H9 (cell line): ENCODE measurements at regions not wholly inside any gene's neighbourhood (a gene's known extent, or its start where the extent isn't known, plus 50 kb on each side); places are given as distances from the start of the nearest gene placed in this dataset.

Source experiments
- DNase-seq: peaks from one replicate; pipeline ENCODE4 v3.0.0-alpha.2; 2017
- H2AFZ ChIP-seq: one replicate; pipeline ENCODE4 v1.6.1; 2013; ENCODE audit warnings: mild to moderate bottlenecking, low read length, control low read depth, moderate library complexity
- H2AK5ac ChIP-seq: 2 replicates; pipeline ENCODE4 v1.6.1; 2013; ENCODE audit warnings: low read length, control low read depth, mixed read lengths; ENCODE audit not compliant: insufficient read length
- H2BK120ac ChIP-seq: one replicate; pipeline ENCODE4 v1.6.1; 2013; ENCODE audit warnings: low read depth, mild to moderate bottlenecking, low read length, control low read depth, inconsistent platforms; ENCODE audit not compliant: poor library complexity, severe bottlenecking
- H2BK12ac ChIP-seq: 2 replicates; pipeline ENCODE4 v1.6.1; 2013; ENCODE audit warnings: low read length, control low read depth, mixed read lengths, low read depth; ENCODE audit not compliant: insufficient read length
- H2BK15ac ChIP-seq: 2 replicates; pipeline ENCODE4 v1.6.1; 2013; ENCODE audit warnings: low read depth, low read length, control low read depth
- H2BK20ac ChIP-seq: one replicate; pipeline ENCODE4 v1.6.1; 2013; ENCODE audit warnings: low read depth, mild to moderate bottlenecking, low read length, control low read depth, inconsistent platforms; ENCODE audit not compliant: poor library complexity, severe bottlenecking
- H2BK5ac ChIP-seq: 2 replicates; pipeline ENCODE4 v1.6.1; 2013; ENCODE audit warnings: low read length, control low read depth, mixed read lengths; ENCODE audit not compliant: insufficient read length
- H3K14ac ChIP-seq: 2 replicates; pipeline ENCODE4 v1.6.1; 2013; ENCODE audit warnings: low read length, control low read depth; ENCODE audit not compliant: insufficient read depth
- H3K18ac ChIP-seq: 2 replicates; pipeline ENCODE4 v1.6.1; 2013; ENCODE audit warnings: low read depth, mild to moderate bottlenecking, mixed read lengths, low read length, control low read depth; ENCODE audit not compliant: insufficient read length
- H3K23ac ChIP-seq: 2 replicates; pipeline ENCODE4 v1.6.1; 2013; ENCODE audit warnings: low read length, control low read depth, mixed read lengths, low read depth; ENCODE audit not compliant: insufficient read length
- H3K23me2 ChIP-seq: 2 replicates; pipeline ENCODE4 v1.6.1; 2013; ENCODE audit warnings: low read depth, mild to moderate bottlenecking, mixed read lengths, low read length, control low read depth; ENCODE audit not compliant: insufficient read length, poor library complexity, severe bottlenecking
- H3K27ac ChIP-seq: 2 replicates; pipeline ENCODE4 v1.5.1; 2013; ENCODE audit warnings: low read length, control low read depth, mixed read lengths, low read depth; ENCODE audit not compliant: insufficient read length
- H3K27me3 ChIP-seq: 2 replicates; pipeline ENCODE4 v1.6.1; 2013; ENCODE audit warnings: low read length, control low read depth, inconsistent platforms; ENCODE audit not compliant: insufficient read depth
- H3K4ac ChIP-seq: 2 replicates; pipeline ENCODE4 v1.6.1; 2013; ENCODE audit warnings: low read depth, mild to moderate bottlenecking, control low read depth, inconsistent platforms, low read length, moderate library complexity
- H3K4me1 ChIP-seq: 2 replicates; pipeline ENCODE4 v1.6.1; 2013; ENCODE audit warnings: low read length, control low read depth, inconsistent platforms; ENCODE audit not compliant: insufficient read depth
- H3K4me2 ChIP-seq: 2 replicates; pipeline ENCODE4 v1.6.1; 2013; ENCODE audit warnings: low read length, control low read depth, mixed read lengths; ENCODE audit not compliant: insufficient read length, insufficient read depth
- H3K56ac ChIP-seq: 2 replicates; pipeline ENCODE4 v1.6.1; 2013; ENCODE audit warnings: low read depth, mild to moderate bottlenecking, mixed read lengths, low read length, control low read depth; ENCODE audit not compliant: insufficient read length
- H3K79me1 ChIP-seq: 2 replicates; pipeline ENCODE4 v1.6.1; 2013; ENCODE audit warnings: low read depth, mild to moderate bottlenecking, moderate library complexity, low read length, control low read depth, inconsistent platforms; ENCODE audit not compliant: insufficient read depth, poor library complexity, severe bottlenecking
- H3K79me2 ChIP-seq: 2 replicates; pipeline ENCODE4 v1.6.1; 2013; ENCODE audit warnings: low read length, control low read depth, inconsistent platforms; ENCODE audit not compliant: insufficient read depth
- H3K9ac ChIP-seq: 2 replicates; pipeline ENCODE4 v1.6.1; 2013; ENCODE audit warnings: low read length, control low read depth, mixed read lengths; ENCODE audit not compliant: insufficient read length; ENCODE audit errors: extremely low read depth
- H3K9me3 ChIP-seq: one replicate; pipeline ENCODE4 v1.6.1; 2013; ENCODE audit warnings: low read depth, low read length, inconsistent platforms; ENCODE audit not compliant: control insufficient read depth
- H3T11ph ChIP-seq: one replicate; pipeline ENCODE4 v1.6.1; 2013; ENCODE audit warnings: mild to moderate bottlenecking, low read length, control low read depth, inconsistent platforms
- H4K20me1 ChIP-seq: one replicate; pipeline ENCODE4 v1.6.1; 2013; ENCODE audit not compliant: control insufficient read depth, insufficient read length, insufficient read depth
- H4K5ac ChIP-seq: 2 replicates; pipeline ENCODE4 v1.6.1; 2013; ENCODE audit warnings: low read depth, mild to moderate bottlenecking, mixed read lengths, low read length, control low read depth; ENCODE audit not compliant: insufficient read length
- H4K8ac ChIP-seq: replicated peaks from 2 replicates; pipeline ENCODE4 v1.6.1; 2013; ENCODE audit warnings: low read length, control low read depth, mixed read lengths, low read depth; ENCODE audit not compliant: insufficient read length
- H4K91ac ChIP-seq: 2 replicates; pipeline ENCODE4 v1.6.1; 2013; ENCODE audit warnings: low read depth, mild to moderate bottlenecking, moderate library complexity, mixed read lengths, low read length, control low read depth; ENCODE audit not compliant: insufficient read length
- H3K27ac Mint-ChIP-seq, 3 experiments: 2 replicates in 2 of 3; 3 replicates in 1 of 3; pipeline ENCODE4 v1.8.0; 2020 to 2021; ENCODE audit warnings: mixed read lengths in 3 of 3, mild to moderate bottlenecking in 1 of 3, moderate library complexity in 1 of 3
- H3K27me3 Mint-ChIP-seq: 2 replicates; pipeline ENCODE4 v1.8.0; 2021; ENCODE audit warnings: low read depth, mild to moderate bottlenecking, moderate library complexity, mixed read lengths
- H3K36me3 Mint-ChIP-seq, 3 experiments: 2 replicates in 2 of 3; 3 replicates in 1 of 3; pipeline ENCODE4 v1.8.0; 2020 to 2021; ENCODE audit warnings: low read depth in 3 of 3, mixed read lengths in 3 of 3; ENCODE audit not compliant: insufficient read depth in 1 of 3
- H3K4me1 Mint-ChIP-seq, 2 experiments: 2 replicates each; pipeline ENCODE4 v1.8.0; 2020; ENCODE audit warnings: mixed read lengths in 2 of 2
- H3K4me3 Mint-ChIP-seq, 2 experiments: 2 replicates in 1 of 2; 3 replicates in 1 of 2; pipeline ENCODE4 v1.8.0; 2020 to 2021; ENCODE audit warnings: mild to moderate bottlenecking in 2 of 2, mixed read lengths in 2 of 2, moderate library complexity in 1 of 2
- H3K9me3 Mint-ChIP-seq, 2 experiments: 2 replicates in 1 of 2; 3 replicates in 1 of 2; pipeline ENCODE4 v1.8.0; 2020; ENCODE audit warnings: mild to moderate bottlenecking in 2 of 2, mixed read lengths in 2 of 2, moderate library complexity in 1 of 2
- CTCF ChIP-seq: fragments of 200-600 bp; sonication (generic); conservative IDR thresholded peaks from 3 replicates; pipeline ENCODE4 v1.8.0; 2021; ENCODE audit warnings: antibody characterized with exemption, mild to moderate bottlenecking
- WGBS: extraction: QIAGEN DNeasy Blood & Tissue Kit; methylation state at CpG from one replicate; pipeline ENCODE4 v1.1.7; 2013; ENCODE audit warnings: missing lambda C conversion rate, low lambda C conversion rate, mixed read lengths; ENCODE audit not compliant: insufficient read length; ENCODE audit errors: extremely low coverage; 5-methylcytosine and 5-hydroxymethylcytosine counted together

- Histone ChIP-seq H3K18ac (no peak overlapping the region), H4K8ac (no peak overlapping the region), H3K9me3 (no peaks in the 10 kb centered on the region), H3K23ac (no peak overlapping the region), H3T11ph (no peak overlapping the region), H3K79me2 (no peaks in the 10 kb centered on the region), H3K4ac (no peak overlapping the region), H3K4me1 (no peaks in the 10 kb centered on the region), H2BK15ac (no peak overlapping the region), H2AK5ac (no peak overlapping the region), H3K9ac (no peak overlapping the region), H3K4me2 (no peak overlapping the region), H3K27me3 (no peaks in the 10 kb centered on the region), H3K14ac (no peak overlapping the region), H3K79me1 (no peaks in the 10 kb centered on the region), H2BK5ac (no peak overlapping the region), H2BK12ac (no peak overlapping the region), H4K91ac (no peak overlapping the region), H3K56ac (no peak overlapping the region), H4K20me1 (no peaks in the 10 kb centered on the region), H2BK20ac (no peak overlapping the region), H3K27ac (no peak overlapping the region), H2BK120ac (no peak overlapping the region), H3K23me2 (no peaks in the 10 kb centered on the region), H4K5ac (no peak overlapping the region), H2AFZ (no peak overlapping the region)
- WGBS, result no CpG with 5 or more reads among the region's 3 CpGs
- peaks cover 20 to 22% of the 10 kb centered on the region in 2 experiments for H3K9me3 Mint-ChIP-seq
- no peak overlapping the region for H3K4me3 Mint-ChIP-seq
- DNase-seq, result no peak
- H3K4me1 Mint-ChIP-seq, result peaks cover 4 to 7% of the 10 kb centered on the region in 2 experiments; a peak in 3 of 4 replicates
- peaks cover 3% of the 10 kb centered on the region; the same call in 1 of the 2 replicates for H3K27me3 Mint-ChIP-seq
- peak overlapping the region in 1 of 3 experiments; percentile 88; a peak in 1 of 7 replicates for H3K27ac Mint-ChIP-seq
- no peak for TF ChIP-seq CTCF
- H3K36me3 Mint-ChIP-seq, result peaks cover 8 to 19% (median 11%) of the 10 kb centered on the region in 3 experiments; a peak in 5 of 7 replicates
These were observed 1310.6 kb downstream of the SLITRK1 start for GRCh38 chr13:82571653-82572052.
